Superior temporal gyrus (tissue), 1 donor: ENCODE measurements at regions not wholly inside any gene's neighbourhood (a gene's known extent, or its start where the extent isn't known, plus 50 kb on each side); places are given as distances from the start of the nearest gene placed in this dataset.
"Not testable (repeated sequence)": the region's sequence is repeated elsewhere in the genome, so short reads cannot be mapped to it uniquely, and the experiment has no call there.

ENCODE experiments used
- DNase-seq: peaks from one replicate; pipeline ENCODE4 v3.0.0-alpha.2; 2016; ENCODE audit errors: extremely low spot score

DNA sequence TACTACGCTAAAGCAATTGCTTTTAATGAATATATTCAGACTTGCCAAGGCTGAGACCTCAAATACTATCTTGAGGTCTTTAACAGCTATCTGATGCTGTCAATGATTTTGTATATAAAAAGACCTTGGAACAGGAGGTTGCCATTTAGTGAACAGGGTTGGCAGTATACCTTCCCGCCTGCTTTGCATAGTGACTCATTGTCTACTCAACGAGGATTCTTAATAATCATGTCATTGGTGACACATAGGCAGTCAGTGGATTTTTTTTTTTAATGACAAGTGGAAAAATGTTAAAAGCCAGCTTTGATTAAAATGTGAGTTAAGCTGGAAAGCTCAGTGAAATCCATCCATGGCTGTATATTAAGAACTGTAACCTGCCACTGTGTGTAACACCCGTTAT lies 164.0 kb downstream of the ASMT start:
- DNase-seq: no peak

DNA sequence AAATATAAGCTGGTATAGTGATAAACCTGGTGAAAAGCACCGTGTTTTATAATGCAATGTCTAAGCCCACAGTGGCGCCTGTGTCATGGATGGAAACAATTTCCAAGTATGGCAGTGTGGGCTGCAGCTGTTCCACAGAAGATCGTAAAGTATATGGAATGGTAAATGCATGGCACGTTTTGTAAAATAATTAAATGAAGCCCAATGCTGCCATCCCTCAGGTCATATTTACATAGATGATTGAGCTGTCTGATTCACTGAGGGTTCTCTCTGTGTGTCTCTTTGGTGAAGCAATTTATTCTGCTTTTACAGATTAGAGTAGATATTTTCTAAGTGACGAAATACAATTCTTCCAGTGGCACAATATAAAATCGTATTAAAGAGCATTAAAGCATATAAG lies 164.8 kb downstream of the ASMT start:
- DNase-seq: no peak

DNA sequence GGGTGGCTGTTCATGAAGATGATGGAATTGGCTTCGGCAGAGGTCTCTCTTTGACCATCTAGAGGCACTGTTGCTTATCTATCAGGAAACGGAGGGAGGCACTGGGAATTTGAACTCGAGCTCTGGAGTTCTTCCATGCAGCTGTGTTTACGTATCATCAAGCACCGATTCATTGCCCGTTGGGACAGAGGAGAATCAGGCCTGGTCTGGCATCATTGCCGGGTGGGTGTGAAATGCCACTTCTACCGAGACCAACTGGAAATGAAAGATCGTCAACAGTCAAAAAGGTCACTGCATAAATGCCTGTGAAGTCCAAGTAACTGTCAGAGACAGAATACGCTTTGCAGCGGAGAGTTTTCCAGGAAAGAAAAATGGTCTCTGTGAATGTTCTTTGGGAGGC lies 166.9 kb downstream of the ASMT start:
- no peak for DNase-seq

DNA sequence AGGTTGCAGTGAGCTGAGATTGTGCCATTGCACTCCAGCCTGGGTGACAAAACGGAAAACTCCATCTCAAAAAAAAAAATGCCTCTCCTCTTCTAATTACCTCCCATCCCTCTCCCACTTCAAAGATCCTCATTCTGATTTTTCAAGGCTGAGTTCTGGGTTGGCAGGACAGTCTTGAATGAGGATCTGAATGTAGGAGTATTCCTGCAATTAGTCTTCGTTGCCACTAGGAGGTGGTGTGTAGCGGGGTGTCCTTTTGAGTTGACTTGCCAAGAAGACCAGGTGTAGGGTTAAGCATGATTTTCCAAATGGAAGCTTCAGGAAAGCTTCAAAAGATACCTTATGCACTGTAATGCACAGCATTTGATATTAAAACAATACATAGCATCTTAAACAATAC lies 169.9 kb downstream of the ASMT start:
- DNase-seq: no peak

DNA sequence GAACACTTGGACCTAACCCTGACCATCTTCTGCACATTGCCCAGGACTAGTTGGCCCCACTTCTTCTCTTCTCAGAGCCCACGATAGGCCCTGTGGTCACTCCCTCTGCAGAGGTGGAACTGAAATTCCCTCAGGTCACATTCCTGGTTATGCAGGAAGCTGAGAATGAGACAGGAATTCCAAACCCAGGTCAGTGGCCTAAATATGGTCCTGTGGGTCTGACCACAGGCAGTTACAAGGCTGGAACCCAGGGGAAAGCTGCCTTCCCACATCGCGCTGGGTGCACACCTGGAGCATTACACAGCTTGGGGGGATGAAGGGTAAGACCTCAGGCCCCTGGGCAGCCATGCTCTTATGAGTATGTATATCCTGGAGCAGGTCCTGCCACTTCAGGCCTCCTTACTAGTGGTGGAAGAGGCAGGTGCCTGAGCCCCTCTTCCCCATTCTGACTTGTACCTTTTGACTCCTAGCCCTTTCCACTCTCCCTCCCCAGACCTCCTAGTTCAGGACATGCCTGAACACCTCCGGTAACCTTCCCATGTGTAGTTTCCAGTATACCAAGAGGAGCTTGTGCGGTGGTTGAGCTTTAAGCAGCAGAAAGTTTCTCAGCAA lies 173.5 kb downstream of the ASMT start:
- DNase-seq: no peak

DNA sequence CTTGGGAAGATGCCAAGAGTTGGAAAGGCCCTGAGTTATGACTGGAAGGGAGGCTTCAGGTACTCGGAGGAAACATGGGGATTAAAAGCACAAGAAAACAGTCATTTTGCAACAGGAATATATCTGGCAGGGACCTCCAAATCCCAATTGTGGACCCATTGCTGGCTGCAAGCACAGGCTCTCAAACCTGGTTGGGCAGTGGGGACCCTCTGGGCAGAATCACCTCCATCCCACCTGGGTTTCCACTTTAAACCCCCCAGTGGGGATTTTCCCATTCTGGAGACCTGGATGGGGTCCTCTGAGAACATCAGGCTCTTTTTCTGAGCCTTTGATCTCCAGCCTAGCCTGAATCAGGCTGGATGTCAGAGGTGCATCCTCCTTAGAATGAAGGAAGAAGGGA lies 177.8 kb downstream of the ASMT start:
- no peak for DNase-seq

DNA sequence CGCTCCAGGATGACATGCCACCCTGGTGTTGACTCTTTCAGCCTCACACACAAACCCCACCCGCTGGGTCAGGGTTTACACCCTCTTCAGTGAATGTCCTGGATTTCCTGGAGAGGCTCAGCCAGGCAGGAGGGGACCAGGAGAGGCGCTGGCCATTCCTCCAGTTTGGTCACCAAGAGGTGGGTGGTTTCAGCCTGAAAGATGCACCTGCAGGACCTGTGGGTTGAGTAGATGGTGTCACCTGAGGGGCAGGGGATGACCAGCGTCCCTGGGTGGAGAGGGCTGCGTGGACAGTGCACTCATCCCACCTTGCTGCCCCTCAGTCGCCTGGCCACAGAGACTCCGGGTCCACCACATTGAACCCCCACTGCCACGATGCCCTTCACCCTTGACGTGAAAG lies 179.7 kb downstream of the ASMT start:
- no peak for DNase-seq

DNA sequence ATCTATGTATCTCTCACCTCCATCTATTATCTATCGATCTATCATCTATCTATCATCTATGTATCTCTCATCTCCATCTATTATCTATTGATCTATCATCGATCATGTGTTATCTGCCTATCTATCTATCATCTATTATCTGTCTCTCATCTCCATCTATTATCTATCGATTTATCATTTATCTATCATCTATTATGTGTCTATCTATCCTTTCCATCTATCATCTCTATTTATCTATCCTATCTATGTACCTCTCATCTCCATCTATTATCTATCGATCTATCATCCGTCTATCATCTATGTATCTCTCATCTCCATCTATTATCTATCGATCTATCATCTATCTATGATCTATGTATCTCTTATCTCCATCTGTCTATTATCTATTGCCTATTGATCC lies 188.1 kb downstream of the ASMT start:
- no peak for DNase-seq

DNA sequence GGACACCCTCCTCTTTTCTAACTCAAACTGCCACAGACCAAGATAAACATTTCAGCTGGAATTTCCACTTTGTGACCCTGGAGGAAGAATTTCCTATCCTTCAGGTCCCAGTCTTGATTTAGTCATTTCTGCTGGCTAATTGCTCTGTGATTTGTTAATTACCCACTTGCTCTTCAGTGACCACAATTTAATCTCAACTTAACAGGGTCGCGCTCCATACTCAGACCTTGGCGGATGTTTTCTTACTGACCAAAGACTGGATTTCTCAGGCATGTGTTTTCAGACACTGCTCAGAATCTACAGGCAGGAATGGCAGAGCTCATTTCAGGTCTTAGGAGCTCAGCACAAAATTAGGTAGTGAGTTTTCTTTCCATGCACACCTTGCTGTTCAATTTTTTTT lies 188.9 kb downstream of the ASMT start:
- DNase-seq: no peak

DNA sequence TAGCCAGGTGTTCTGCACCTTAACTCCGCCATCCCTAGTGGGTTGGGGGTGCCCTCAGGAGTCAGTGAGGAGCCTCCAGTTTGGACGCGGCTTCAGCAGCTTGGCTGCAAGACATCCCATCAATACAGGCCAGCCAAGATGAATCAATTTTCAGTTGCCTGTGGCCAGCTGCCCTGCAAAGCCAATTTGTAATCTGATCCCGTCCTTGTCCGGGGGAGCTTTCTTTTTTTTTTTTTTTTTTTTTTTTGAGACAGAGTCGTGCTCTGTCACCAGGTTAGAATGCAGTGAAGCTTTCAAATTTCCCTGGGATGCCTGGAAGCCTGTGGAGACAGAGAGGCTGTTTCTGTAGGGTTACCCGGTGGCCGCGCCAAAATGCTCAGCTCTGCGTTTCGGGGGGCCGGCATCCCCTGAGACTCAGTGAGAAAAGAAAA lies 192.5 kb downstream of the ASMT start:
- no peak for DNase-seq

DNA sequence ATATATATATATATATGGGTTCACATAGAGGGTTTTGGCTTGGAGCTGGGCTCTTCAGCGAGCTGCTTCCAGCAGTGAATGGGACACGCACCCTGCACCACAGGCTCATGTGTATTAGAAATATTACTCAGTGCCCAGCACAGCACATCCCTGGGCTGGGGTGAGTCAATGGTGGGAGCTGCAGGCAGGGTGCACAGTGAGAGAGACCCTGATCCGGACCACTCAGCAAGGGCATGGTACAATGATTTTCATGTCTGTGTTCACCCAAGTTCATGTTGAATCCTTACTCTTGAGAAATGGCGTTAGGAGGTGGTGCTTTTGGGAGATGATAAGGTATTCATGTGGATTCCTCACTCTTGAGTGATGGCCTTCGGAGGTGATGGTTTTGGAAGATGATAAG lies 194.7 kb downstream of the ASMT start:
- DNase-seq: no peak

DNA sequence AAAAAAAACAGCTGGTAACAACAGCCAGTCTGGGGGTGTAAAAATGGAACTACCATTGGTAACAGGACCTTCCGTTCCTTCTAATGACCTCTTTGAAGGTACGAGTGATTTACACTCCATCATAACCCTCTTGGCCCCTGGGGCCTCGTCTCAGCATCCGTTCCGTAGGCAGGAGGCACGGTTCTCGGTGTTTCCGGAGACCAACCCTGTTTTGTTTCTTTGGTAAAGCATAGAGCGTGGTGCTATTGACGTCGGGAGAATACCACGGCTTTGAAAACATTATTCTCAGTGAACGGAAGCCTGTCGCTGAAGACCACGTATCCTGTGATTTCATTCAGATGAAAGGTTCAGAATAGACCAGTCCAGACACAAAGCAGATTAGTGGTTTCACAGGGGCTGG lies 198.9 kb downstream of the ASMT start:
- DNase-seq: no peak

DNA sequence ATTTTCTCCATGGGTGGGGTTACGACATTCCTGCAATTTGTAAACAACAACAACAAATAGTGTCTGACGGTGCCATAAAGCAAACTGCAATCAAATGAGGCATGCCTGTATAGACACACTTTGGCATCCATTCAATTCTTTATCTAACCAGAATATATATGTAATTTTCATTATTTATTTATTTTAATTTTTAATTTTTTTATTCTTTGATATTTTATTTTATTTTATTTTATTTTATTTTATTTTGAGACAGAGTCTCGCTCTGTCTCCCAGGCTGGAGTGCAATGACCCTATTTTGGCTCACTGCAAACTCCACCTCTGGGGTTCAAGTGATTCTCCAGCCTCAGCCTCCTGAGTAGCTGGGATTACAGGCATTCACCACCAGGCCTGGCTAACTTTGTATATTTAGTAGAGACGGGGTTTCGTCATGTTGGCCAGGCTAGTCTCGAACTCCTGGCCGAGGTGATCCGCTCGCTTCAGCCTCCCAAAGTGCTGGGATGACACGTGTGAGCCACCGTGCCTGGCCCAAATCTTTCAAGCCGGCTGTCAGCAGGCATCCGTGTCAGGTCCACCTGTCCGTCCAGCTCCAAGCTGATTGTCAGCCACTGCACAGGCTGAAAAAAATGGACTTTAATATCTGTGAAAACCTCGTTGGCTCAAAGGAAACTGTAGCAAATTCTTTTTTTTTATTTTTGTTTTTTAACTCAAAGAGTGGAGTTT lies 200.8 kb downstream of the ASMT start:
- no peak for DNase-seq

DNA sequence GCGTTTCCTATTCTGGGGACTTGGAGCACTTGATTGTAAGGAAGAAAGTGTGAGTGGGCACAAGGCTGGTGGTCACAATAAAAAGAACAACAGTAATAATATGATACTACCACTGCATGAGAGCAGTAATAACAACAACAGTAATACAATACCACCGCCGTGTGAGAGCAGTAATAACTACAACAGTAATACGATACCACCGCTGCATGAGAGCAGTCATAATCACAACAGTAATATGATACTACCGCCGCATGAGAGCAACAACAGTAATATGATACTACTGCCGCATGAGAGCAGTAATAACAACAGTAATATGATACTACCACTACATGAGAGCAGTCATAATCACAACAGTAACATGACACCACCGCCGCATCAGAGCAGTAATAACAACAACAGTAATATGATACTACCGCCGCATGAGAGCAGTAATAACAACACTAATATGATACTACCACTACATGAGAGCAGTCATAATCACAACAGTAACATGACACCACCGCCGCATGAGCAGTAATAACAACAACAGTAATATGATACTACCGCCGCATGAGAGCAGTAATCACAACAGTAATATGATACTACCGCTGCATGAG lies 201.6 kb downstream of the ASMT start:
- not testable (repeated sequence) for DNase-seq

DNA sequence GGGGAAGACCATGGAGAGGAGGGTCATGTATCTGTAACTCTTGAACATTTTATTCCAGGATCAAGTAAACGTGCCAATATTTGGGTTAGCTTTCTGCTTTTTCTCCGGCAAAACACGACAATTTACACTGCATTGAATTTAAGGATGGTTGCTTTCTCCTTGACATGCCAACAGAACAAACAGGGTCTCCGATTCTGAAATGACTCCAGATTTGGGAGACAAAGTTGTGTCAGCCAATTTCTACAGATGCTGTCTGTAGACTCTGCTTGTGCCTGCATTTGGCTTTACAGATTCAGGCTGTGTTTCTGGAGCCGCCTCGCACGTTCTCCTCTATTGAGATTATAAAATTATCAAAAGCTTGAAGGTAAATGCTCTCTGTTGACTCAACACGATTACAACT lies 207.0 kb downstream of the ASMT start:
- DNase-seq: no peak

DNA sequence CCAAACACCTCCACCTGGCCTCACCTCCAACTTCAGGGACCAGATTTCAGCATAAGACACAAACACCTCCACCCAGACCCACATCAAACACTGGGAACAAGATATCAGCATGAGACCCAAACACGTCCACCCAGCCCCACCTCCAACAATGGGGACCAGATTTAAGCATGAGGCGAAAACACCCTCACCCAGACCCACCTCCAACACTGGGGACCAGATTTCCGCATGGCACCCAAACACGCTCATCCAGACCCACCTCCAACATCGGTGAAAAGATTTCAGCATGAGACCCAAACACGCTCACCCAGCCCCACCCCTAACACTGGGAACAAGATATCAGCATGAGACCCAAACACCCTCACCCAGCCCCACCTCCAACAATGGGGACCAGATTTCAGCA lies 210.0 kb downstream of the ASMT start:
- DNase-seq: no peak

DNA sequence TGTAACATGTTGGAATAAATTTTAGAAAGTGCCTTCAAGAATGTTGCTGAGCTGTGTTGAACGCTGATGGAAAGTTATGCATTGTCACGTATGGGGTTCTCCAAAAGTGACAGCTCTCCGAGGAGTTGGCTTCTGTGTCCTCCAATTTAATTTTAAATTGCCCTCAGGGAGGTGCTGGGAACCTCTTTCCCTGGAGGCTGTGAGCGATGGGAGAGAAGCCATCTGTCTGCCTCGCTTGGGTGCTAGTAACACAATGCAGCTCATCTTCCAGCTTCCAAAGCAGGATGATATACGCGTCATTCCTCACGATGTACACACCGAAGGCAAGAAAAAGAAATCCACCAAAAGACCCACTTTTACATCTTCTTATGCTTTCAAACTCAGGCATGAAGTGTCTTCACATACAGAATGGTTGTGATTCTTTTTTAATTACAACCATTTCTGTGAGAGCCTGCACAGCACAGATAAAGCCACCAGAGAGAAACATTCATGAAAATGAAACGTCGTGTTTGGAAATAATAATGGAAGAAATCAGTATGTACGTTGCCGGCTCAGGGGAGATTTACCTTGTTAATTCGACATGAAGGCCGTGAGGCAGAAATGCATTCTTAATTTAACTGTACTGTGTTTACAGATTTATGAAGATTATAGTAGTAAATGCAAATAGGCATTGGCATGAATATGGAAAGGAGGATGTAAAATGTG lies 218.9 kb downstream of the ASMT start:
- no peak for DNase-seq

DNA sequence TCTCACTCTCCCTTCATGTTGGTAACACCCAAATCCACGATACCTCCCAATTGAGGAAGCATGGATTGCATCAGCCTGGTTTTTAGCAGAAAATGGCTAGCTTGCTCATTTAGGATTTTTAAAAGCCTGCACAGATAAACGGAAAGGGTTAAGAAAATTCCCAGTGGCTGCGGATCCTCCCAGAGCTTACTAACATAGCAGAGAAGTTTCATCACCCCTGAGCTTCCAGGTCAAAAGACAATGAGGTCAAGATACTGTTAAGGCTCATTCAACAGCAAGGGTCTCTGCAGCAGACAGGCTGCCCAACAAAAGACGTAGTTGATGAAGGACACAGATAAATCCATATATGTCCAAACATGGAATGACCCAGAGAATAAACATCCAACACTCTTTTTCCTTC lies 220.2 kb downstream of the ASMT start:
- DNase-seq: no peak

DNA sequence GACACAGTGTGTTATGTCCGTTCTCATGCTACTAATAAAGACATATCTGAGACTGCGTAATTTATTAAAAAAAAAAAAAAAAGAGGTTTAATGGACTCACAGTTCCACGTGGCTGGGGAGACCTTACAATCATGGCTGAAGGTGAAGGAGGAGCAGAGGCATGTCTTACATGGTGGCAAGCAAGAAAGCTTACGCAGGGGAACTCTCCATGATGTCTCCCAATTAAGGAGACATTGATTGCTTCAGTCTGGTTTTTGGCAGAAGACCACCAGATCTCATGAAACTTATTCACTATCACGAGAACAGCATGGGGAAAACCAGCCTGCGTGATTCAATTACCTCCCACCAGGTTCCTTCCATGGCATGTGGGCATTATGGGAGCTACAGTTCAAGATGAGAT lies 221.8 kb downstream of the ASMT start:
- no peak for DNase-seq

DNA sequence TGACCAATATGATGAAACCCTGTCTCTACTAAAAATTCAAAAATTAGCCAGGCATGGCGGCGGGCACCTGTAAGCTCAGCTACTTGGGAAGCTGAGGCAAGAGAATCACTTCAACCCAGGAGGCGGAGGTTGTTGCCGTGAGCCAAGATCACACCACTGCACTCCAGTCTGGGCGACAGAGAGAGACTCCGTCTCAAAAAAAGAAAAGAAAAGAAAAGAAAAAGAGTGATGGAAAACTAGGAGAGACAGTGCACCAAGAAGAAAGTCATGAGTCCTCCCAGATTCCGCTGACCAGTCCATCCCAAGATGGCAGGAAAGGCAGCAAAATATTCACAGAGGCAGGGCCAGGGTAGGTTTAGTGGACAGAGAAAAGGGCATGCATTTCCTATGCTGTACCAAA lies 226.9 kb downstream of the ASMT start:
- no peak for DNase-seq

DNA sequence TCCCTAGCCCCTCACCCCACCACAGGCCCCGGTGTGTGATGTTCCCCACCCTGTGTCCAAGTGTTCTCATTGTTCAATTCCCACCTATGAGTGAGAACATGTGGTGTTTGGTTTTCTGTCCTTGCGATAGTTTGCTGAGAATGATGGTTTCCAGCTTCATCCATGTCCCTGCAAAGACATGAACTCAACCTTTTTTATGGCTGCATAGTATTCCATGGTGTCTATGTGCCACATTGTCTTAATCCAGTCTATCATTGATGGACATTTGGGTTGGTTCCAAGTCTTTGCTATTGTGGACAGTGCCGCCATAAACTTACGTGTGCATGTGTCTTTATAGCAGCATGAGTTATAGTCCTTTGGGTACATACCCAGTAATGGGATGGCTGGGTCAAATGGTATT lies 232.1 kb downstream of the ASMT start:
- not testable (repeated sequence) for DNase-seq

DNA sequence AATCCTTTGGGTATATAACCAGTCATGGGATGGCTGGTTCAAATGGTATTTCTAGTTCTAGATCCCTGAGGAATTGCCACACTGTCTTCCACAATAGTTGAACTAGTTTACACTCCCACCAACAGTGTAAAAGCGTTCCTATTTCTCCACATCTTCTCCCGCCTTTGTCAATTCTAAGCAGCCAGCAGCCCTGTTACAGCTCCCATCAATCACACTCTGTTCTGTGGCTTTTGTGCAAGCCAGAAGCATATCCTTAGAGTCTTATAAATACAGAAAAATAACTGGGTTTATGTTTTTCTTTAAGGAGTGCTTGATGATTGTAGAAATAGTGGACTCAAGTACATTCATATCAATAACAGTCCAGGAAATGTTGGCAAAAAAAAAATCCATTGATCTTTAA lies 232.9 kb downstream of the ASMT start:
- not testable (repeated sequence) for DNase-seq

DNA sequence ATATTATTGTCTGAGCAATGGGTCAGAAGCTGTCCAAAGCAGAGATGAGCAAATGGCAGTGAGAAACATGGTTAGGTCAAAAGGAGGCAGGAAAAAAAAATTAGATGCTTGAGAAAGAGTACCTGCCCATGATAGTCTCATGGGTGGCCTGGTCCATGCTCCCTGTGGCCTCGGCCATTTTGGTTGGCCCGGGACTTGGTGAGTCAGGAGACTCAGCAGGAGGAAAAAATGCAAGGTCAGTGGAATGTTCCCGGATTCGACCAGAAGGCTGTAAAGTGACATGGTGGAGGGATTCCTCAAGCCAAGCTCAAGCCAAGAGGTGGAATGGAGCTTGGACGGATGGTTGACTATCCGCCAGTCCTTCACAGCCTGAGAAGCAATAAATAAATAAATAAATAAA lies 236.7 kb downstream of the ASMT start:
- DNase-seq: no peak
